Loucy (cell line): ENCODE measurements at regions not wholly inside any gene's neighbourhood (a gene's known extent, or its start where the extent isn't known, plus 50 kb on each side); places are given as distances from the start of the nearest gene placed in this dataset.

Experiments used
- EZH2phosphoT487 ChIP-seq: fragments of 200-600 bp; IDR thresholded peaks from 2 replicates; pipeline ENCODE4 v1.6.1; 2018; ENCODE audit warnings: antibody characterized with exemption, mild to moderate bottlenecking, moderate library complexity, borderline replicate concordance
- TF ChIP-seq, protein P1 (sequence below): fragments of 200-600 bp; sonication (generic); conservative IDR thresholded peaks from 2 replicates; pipeline ENCODE4 v1.5.1; 2014; ENCODE audit warnings: mild to moderate bottlenecking, antibody characterized with exemption, low read length

DNA sequence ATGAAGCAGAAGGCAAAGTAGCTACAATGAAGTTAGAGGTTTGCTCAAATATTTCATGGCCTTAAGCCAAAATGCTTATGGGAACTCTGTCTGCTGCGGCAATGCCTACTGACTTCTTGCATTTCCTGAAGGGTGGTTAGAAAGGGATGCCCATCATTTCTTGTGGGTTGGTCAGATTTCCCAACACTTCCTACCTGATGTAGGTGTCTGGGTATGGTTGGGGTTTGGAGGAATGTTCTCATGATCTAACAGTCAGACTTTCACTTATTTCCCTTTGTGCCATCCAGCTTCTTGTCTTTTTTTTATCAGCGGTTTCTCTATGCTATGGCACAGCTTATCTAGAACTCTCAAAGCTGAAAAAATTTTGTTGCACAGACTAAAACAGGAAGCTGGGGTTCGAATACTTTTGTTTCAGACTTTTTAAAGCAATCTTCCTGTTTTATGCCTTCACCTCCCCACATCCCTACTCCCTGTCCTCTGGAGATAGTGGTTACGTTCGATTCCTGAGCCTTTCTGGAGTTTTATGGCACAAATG is 307.7 kb downstream of the USP25 start:
- TF ChIP-seq, protein P1, sequence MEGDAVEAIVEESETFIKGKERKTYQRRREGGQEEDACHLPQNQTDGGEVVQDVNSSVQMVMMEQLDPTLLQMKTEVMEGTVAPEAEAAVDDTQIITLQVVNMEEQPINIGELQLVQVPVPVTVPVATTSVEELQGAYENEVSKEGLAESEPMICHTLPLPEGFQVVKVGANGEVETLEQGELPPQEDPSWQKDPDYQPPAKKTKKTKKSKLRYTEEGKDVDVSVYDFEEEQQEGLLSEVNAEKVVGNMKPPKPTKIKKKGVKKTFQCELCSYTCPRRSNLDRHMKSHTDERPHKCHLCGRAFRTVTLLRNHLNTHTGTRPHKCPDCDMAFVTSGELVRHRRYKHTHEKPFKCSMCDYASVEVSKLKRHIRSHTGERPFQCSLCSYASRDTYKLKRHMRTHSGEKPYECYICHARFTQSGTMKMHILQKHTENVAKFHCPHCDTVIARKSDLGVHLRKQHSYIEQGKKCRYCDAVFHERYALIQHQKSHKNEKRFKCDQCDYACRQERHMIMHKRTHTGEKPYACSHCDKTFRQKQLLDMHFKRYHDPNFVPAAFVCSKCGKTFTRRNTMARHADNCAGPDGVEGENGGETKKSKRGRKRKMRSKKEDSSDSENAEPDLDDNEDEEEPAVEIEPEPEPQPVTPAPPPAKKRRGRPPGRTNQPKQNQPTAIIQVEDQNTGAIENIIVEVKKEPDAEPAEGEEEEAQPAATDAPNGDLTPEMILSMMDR: no peak
- no peak for TF ChIP-seq EZH2phosphoT487
